GM23248 (cell line): ENCODE measurements at regions not wholly inside any gene's neighbourhood (a gene's known extent, or its start where the extent isn't known, plus 50 kb on each side); places are given as distances from the start of the nearest gene placed in this dataset.
"Not testable (repeated sequence)": the region's sequence is repeated elsewhere in the genome, so short reads cannot be mapped to it uniquely, and the experiment has no call there.

ENCODE experiments used
- DNase-seq: peaks from one replicate; pipeline ENCODE4 v3.0.0-alpha.2; 2015
- H2AFZ ChIP-seq: fragments of 200-600 bp; sonication (generic); 2 replicates; pipeline ENCODE4 v1.6.1; 2016; ENCODE audit warnings: antibody characterized with exemption
- H3F3A ChIP-seq: fragments of 200-600 bp; sonication (generic); 2 replicates; pipeline ENCODE4 v1.6.1; 2016; ENCODE audit warnings: mild to moderate bottlenecking, antibody characterized with exemption, mixed run types; ENCODE audit not compliant: insufficient read depth
- H3K27ac ChIP-seq: fragments of 200-600 bp; sonication (generic); 2 replicates; pipeline ENCODE4 v1.5.1; 2016; ENCODE audit warnings: mild to moderate bottlenecking
- H3K27me3 ChIP-seq: fragments of 200-600 bp; sonication (generic); replicated peaks from 2 replicates; pipeline ENCODE4 v1.6.1; 2016; ENCODE audit warnings: mild to moderate bottlenecking; ENCODE audit not compliant: insufficient read depth
- H3K36me3 ChIP-seq: fragments of 200-600 bp; sonication (generic); 2 replicates; pipeline ENCODE4 v1.6.1; 2016; ENCODE audit warnings: low read depth, mild to moderate bottlenecking
- H3K4me1 ChIP-seq: fragments of 200-600 bp; sonication (generic); 2 replicates; pipeline ENCODE4 v1.6.1; 2016; ENCODE audit warnings: mild to moderate bottlenecking; ENCODE audit not compliant: insufficient read depth
- H3K4me2 ChIP-seq: fragments of 200-600 bp; sonication (generic); one replicate; pipeline ENCODE4 v1.6.1; 2016; ENCODE audit warnings: mild to moderate bottlenecking; ENCODE audit not compliant: unreplicated experiment
- H3K4me3 ChIP-seq: fragments of 200-600 bp; sonication (generic); 2 replicates; pipeline ENCODE4 v1.5.1; 2016; ENCODE audit warnings: mild to moderate bottlenecking
- H3K79me2 ChIP-seq: fragments of 200-600 bp; sonication (generic); 2 replicates; pipeline ENCODE4 v1.6.1; 2016; ENCODE audit warnings: mild to moderate bottlenecking; ENCODE audit not compliant: insufficient read depth
- H3K9ac ChIP-seq: fragments of 200-600 bp; sonication (generic); 2 replicates; pipeline ENCODE4 v1.6.1; 2016; ENCODE audit warnings: mild to moderate bottlenecking
- H3K9me2 ChIP-seq: fragments of 200-600 bp; sonication (generic); 2 replicates; pipeline ENCODE4 v1.6.1; 2016; ENCODE audit warnings: mixed run types, mild to moderate bottlenecking, moderate library complexity; ENCODE audit not compliant: insufficient read depth
- H3K9me3 ChIP-seq: fragments of 200-600 bp; sonication (generic); one replicate; pipeline ENCODE4 v1.6.1; 2017; ENCODE audit warnings: low read depth
- H4K20me1 ChIP-seq: fragments of 200-600 bp; sonication (generic); 2 replicates; pipeline ENCODE4 v1.6.0; 2016; ENCODE audit not compliant: insufficient read depth
- EZH2 ChIP-seq: fragments of 200-600 bp; sonication (generic); IDR thresholded peaks from 2 replicates; pipeline ENCODE4 v1.6.1; 2018; ENCODE audit warnings: antibody characterized with exemption, mild to moderate bottlenecking; ENCODE audit not compliant: insufficient read depth, poor library complexity, severe bottlenecking
- EZH2phosphoT487 ChIP-seq: fragments of 200-600 bp; sonication (generic); IDR thresholded peaks from 2 replicates; pipeline ENCODE4 v1.6.1; 2018; ENCODE audit warnings: antibody characterized with exemption, moderate library complexity, mild to moderate bottlenecking, low read depth; ENCODE audit not compliant: insufficient read depth
- whole genome bisulfite sequencing, 2 experiments: methylation state at CpG; one replicate each; pipeline ENCODE4 v1.1.6; 2015 to 2017; ENCODE audit warnings: low lambda C conversion rate in 2 of 2, low coverage in 1 of 2; ENCODE audit errors: missing lambda C conversion rate in 2 of 2; 5-methylcytosine and 5-hydroxymethylcytosine counted together
- in situ Hi-C: fragments of 300-500 bp; cut with MboI; formaldehyde crosslinking; loops from 2 replicates; pipeline ENCODE4 v1.15.0; 2020

DNA sequence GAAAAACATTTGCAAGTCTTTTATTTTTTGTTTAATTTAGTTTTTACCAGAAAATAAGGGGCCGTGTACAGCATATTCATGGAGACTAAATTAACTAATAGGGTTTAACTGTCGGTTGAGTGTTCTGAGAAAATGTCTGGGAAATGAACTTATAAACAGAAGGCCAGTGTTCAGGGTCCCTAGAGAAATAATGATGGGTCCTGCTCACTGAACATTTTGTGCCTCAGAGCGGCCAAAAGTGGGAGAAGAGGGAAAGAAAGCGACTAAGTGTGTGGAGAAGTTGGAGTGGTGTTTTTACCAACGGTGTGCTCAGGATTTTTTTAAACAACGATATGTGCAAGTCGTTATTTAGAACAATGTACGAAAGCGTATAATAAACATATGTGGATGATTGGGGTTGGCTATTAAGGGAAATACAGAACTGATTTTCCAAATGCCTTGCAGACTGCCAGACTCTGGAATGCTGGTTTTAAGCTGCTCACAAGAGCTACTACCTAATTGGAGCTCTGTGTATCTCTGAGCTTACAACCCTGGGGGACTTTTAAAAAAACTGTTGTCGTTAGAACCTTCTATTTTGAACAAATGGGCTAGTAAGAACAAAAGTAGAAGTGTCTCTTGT, 166.7 kb downstream of the SLC38A4 start:
- H3K9me3 ChIP-seq = no peaks in the 10 kb centered on the region
- no peaks in the 10 kb centered on the region for H3K9me2 ChIP-seq
- in situ Hi-C loops = no loop called here
- H2AFZ ChIP-seq = peak overlapping the region; percentile 76
- H3F3A ChIP-seq = peaks cover 54% of the 10 kb centered on the region
- no peaks in the 10 kb centered on the region for H3K36me3 ChIP-seq
- H4K20me1 ChIP-seq = no peaks in the 10 kb centered on the region
- DNase-seq = peak; percentile 54
- peaks cover 67% of the 10 kb centered on the region for H3K4me1 ChIP-seq
- H3K27ac ChIP-seq = peak overlapping the region; percentile 87
- no peaks in the 10 kb centered on the region for H3K27me3 ChIP-seq
- H3K79me2 ChIP-seq = peaks cover 15% of the 10 kb centered on the region
- TF ChIP-seq EZH2phosphoT487 = no peak
- TF ChIP-seq EZH2 = no peak
- peak overlapping the region; percentile 69 for H3K4me2 ChIP-seq
- peak overlapping the region; percentile 62 for H3K9ac ChIP-seq
- 22% methylated on average over 10 of the region's 10 CpGs for WGBS, 2 experiments
- H3K4me3 ChIP-seq = peak overlapping the region; percentile 45

DNA sequence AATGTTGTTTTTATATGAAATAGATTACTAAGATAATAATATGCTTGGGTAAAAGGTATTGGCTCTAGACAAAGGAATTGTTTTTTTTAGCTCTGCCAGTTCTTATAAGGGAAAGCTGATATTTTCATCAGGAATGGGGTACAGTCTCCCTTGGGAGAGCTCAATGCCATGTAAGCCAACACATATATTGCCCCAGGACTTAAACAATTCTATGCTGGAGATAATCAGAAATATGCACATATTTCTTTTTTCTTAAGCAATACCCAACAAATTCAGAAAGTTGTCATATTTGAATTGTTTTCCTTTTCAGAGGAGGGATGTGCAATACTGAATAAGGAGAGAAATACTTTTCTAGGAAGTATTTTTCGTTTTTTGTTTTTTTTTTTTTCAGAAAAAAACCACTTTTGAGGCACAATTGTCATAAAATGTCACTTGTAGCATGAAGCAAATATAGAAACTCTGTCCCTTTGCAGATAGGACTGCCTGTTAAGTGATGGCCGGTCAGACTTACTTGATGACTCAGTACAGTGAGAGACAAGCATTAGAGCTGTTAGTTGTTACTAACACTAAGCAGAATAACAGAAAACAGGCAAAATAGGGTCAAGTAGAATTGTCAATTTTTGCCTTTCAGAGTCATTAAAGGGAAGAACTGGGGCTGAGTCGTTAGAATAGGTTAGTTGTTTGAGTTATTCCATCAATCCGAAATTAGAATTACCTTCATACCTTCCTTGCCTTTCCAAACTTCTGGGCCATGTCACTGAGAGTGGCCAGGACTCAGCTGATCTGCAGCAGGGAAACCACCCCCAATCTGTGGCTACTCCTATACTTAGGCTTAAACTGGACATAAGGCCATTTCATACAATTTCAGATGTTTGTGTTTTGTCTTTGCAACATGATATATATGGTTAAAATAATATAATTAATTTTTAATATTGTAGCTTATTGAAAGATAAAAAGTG, 168.1 kb downstream of the SLC38A4 start:
- H3K4me3 ChIP-seq = no peak overlapping the region
- 34 to 35% methylated on average over 4 of the region's 4 CpGs for WGBS, 2 experiments
- peak; percentile 75 for DNase-seq
- H3K27me3 ChIP-seq = no peaks in the 10 kb centered on the region
- in situ Hi-C loops = no loop called here
- H3K4me2 ChIP-seq = peak overlapping the region; percentile 69
- H3K79me2 ChIP-seq = peaks cover 15% of the 10 kb centered on the region
- H3K4me1 ChIP-seq = peaks cover 53% of the 10 kb centered on the region
- H2AFZ ChIP-seq = peak overlapping the region; percentile 76
- no peaks in the 10 kb centered on the region for H3K9me3 ChIP-seq
- peaks cover 47% of the 10 kb centered on the region for H3F3A ChIP-seq
- no peaks in the 10 kb centered on the region for H3K36me3 ChIP-seq
- TF ChIP-seq EZH2 = no peak
- no peak for TF ChIP-seq EZH2phosphoT487
- peak overlapping the region; percentile 62 for H3K9ac ChIP-seq
- H3K27ac ChIP-seq = peak overlapping the region; percentile 87
- H4K20me1 ChIP-seq = no peaks in the 10 kb centered on the region
- no peaks in the 10 kb centered on the region for H3K9me2 ChIP-seq

DNA sequence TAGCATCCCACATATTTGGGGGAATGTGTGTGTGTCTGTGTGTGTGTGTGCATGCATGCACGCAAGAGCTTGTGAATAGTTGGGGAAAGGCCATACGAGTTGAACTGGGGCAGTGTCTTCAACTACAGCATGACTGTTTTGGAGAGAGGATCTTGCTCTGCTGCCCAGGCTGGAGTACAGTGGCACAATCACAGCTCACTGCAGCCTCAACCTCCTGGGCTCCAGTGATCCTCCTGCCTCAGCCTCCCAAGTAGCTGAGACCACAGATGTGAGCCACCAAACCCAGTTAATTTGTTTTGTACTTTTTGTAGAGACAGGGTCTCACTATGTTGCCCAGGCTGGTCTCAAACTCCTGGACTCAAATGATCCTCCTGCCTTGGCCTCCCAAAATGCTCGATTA, 169.8 kb downstream of the SLC38A4 start:
- H3K36me3 ChIP-seq, H3K9ac ChIP-seq, H3K79me2 ChIP-seq, H3K4me2 ChIP-seq, H4K20me1 ChIP-seq, H3K4me3 ChIP-seq, DNase-seq, H3K9me3 ChIP-seq, H2AFZ ChIP-seq, H3K27ac ChIP-seq, H3K9me2 ChIP-seq, H3K27me3 ChIP-seq, in situ Hi-C loops: not testable (repeated sequence)
- WGBS, 2 experiments = 96% methylated on average over 3 of the region's 3 CpGs
- Histone ChIP-seq H3K4me1 (peaks cover 41% of the 10 kb centered on the region), H3F3A (peaks cover 33% of the 10 kb centered on the region)

DNA sequence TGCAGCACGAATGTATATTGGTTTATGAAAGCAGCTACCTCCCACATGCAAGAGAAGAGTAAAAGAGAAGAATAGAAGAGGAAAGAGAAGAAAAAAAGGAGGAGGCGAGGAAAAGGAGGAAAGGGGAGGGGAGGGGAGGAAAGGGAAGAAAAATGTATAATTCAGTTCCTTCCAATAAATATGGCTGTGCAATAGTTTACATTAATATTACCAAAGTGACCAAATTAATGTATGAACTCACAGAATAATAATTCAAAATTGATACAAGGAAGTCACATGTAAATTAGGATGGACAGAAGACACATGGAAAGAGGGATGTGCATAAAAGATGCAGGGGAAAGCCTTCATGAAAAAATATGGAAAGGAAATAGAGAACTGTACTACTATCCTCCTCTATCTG, 172.5 kb downstream of the SLC38A4 start:
- in situ Hi-C loops = no loop called here
- Histone ChIP-seq H3K36me3 (no peaks in the 10 kb centered on the region), H3K4me1 (peaks cover 14% of the 10 kb centered on the region), H3K27me3 (no peaks in the 10 kb centered on the region), H3K27ac (no peak overlapping the region), H3K4me2 (no peak overlapping the region), H4K20me1 (no peaks in the 10 kb centered on the region), H2AFZ (no peak overlapping the region), H3F3A (peaks cover 6% of the 10 kb centered on the region), H3K9me3 (no peaks in the 10 kb centered on the region), H3K4me3 (no peak overlapping the region), H3K9me2 (no peaks in the 10 kb centered on the region), H3K79me2 (peaks cover 5% of the 10 kb centered on the region), H3K9ac (no peak overlapping the region)
- WGBS, 2 experiments = 76 to 87% methylated on average over 2 of the region's 2 CpGs
- DNase-seq = no peak
- TF ChIP-seq EZH2phosphoT487 (no peak), EZH2 (no peak)
